ENCODE measurements at regions not wholly inside any gene's neighbourhood (a gene's known extent, or its start where the extent isn't known, plus 50 kb on each side); places are given as distances from the start of the nearest gene placed in this dataset.

DNA sequence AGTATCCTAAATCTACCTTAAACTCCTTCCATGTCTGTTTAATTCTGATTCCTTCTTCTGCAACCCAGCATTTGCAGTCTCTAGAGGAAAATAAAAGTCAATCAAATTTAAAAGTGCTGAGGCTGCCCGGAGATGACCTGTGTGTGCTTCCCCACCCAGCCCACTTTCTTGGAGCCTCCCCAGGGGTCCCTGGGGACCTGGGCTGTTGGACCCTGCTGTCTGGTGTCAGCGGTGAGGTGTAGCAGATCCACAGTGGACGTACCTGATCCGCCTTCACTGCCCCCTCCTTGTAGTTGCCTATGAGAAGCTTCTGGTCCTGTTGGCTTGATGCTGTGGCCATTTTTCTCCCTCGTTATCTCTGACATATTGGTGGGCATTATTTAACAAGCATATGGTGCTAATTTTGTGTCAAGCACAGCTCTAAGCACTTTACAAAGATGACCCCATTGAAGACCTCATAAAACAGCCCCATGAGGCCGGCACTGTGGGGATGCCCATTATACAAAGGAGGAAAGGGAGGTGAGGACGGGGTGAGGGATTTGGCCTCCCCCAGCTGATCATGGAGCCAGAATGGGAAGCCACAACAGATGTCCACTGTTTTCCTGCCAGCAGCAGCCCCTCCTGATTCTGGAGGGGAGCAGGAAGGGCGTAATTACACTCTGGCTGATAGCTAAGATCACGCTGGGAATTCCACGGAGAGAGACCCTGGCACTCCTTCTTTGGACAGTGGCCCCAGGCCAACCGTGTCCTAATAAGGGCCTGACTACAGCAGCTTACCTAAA, 628.2 kb downstream of the CDH26 start:
- H3K36me3 ChIP-seq: no peaks in the 10 kb centered on the region
- WGBS, 3 donors: 27 to 30% (median 30%) methylated on average over 11 of the region's 11 CpGs
- no peaks in the 10 kb centered on the region for H3K9me3 ChIP-seq
- TF ChIP-seq, protein P1, sequence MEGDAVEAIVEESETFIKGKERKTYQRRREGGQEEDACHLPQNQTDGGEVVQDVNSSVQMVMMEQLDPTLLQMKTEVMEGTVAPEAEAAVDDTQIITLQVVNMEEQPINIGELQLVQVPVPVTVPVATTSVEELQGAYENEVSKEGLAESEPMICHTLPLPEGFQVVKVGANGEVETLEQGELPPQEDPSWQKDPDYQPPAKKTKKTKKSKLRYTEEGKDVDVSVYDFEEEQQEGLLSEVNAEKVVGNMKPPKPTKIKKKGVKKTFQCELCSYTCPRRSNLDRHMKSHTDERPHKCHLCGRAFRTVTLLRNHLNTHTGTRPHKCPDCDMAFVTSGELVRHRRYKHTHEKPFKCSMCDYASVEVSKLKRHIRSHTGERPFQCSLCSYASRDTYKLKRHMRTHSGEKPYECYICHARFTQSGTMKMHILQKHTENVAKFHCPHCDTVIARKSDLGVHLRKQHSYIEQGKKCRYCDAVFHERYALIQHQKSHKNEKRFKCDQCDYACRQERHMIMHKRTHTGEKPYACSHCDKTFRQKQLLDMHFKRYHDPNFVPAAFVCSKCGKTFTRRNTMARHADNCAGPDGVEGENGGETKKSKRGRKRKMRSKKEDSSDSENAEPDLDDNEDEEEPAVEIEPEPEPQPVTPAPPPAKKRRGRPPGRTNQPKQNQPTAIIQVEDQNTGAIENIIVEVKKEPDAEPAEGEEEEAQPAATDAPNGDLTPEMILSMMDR (IDR thresholded peaks at IDR 0.05): no peak
- TF ChIP-seq EP300 (IDR thresholded peaks at IDR 0.05): no peak
- intact Hi-C loops (cut with DNase I): no loop called here
- H3K4me3 ChIP-seq: no peak overlapping the region
- H3K27me3 ChIP-seq: no peaks in the 10 kb centered on the region
- no peak overlapping the region for H3K27ac ChIP-seq
- no peak for DNase-seq
- no peaks in the 10 kb centered on the region for H3K4me1 ChIP-seq (ENCODE audit: insufficient read depth)

DNA sequence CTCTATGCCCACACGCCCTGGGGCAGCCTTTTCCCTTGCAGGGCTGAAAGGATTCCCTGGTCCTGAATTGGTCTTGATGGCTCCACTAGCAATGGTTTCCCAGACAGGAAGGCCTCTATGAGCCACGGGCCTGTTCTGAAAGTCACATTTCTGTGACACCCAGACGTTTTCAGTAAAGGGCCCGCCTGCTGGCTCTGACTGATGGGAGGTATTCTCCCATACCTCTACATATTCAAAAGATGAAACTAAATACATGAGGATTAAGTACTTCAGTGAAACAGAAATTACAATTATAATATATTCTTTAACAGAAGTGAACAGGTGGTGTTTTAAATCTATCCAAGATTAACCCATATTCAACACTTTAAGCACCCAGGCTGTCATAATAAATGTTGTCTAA, 629.8 kb downstream of the CDH26 start:
- Histone ChIP-seq H3K27ac (no peak overlapping the region), H3K9me3 (no peaks in the 10 kb centered on the region), H3K4me1 (ENCODE audit: insufficient read depth) (no peaks in the 10 kb centered on the region), H3K36me3 (no peaks in the 10 kb centered on the region), H3K4me3 (no peak overlapping the region), H3K27me3 (no peaks in the 10 kb centered on the region)
- intact Hi-C loops (cut with DNase I): no loop called here
- TF ChIP-seq POLR2A (IDR thresholded peaks at IDR 0.05) (no peak), EP300 (IDR thresholded peaks at IDR 0.05) (no peak)
- TF ChIP-seq, protein P1 (IDR thresholded peaks at IDR 0.05): no peak
- no peak for DNase-seq
- WGBS, 3 donors: 83 to 87% (median 86%) methylated on average over 4 of the region's 4 CpGs

DNA sequence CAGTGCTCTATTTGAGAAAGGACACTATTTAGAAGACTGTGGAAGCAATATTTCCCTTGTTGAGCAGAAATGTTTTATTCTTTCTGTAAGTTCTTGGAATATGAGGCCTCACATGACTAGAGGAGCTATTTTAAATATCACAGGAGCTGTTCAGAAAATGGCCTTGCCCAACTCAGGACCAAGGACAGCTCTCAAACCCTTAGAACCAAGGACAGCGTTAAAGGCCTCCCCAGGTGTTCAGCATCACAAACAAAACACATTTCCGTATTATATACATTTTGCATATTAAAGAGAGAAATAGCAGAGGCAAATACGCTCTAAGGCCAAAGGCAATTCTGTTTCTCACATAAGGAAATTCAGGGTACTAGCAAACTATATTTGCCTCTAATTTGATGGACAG, 631.4 kb downstream of the CDH26 start:
- Histone ChIP-seq H3K9me3 (no peaks in the 10 kb centered on the region), H3K27ac (no peak overlapping the region), H3K27me3 (no peaks in the 10 kb centered on the region), H3K36me3 (no peaks in the 10 kb centered on the region), H3K4me1 (ENCODE audit: insufficient read depth) (no peaks in the 10 kb centered on the region), H3K4me3 (no peak overlapping the region)
- WGBS, 3 donors: 7 to 20% (median 12%) methylated on average over 3 of the region's 3 CpGs
- intact Hi-C loops (cut with DNase I): no loop called here
- TF ChIP-seq, protein P1 (IDR thresholded peaks at IDR 0.05): no peak
- TF ChIP-seq POLR2A (IDR thresholded peaks at IDR 0.05) (no peak), EP300 (IDR thresholded peaks at IDR 0.05) (no peak)
- no peak for DNase-seq

DNA sequence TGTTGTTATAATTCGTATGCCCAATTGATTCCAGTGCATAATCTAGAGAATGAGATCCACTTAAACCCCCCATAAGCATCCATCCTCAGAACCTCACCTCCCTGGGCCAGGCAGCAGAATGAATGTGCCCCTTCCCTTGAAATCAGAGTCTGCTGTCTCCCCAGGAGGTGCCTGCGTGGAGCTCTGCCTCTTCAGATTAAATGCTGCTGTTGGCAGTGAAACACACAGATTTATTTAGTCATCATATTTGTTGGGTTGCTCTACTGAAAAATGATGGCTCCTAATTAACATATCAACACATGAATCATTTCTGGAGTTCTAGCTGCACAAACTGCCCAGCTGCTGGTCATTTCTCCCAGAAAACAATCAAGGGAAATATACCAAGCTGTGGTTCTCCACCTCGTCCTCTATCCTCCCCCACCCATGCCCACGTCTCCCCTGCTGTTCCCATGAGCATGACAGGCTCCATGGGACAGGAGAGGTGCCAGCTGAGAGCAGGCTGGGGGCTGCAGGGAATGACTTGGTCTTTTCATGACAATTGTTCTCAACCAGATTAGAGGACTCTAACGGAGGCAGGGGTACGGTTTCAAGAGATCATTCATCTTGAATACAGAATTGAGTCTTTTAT, 633.1 kb downstream of the CDH26 start:
- H3K27ac ChIP-seq: no peak overlapping the region
- intact Hi-C loops (cut with DNase I): no loop called here
- DNase-seq: no peak
- 66 to 74% (median 71%) methylated on average over 6 of the region's 6 CpGs for WGBS, 3 donors
- H3K4me3 ChIP-seq: no peak overlapping the region
- H3K27me3 ChIP-seq: no peaks in the 10 kb centered on the region
- no peaks in the 10 kb centered on the region for H3K9me3 ChIP-seq
- no peaks in the 10 kb centered on the region for H3K4me1 ChIP-seq (ENCODE audit: insufficient read depth)
- H3K36me3 ChIP-seq: no peaks in the 10 kb centered on the region
- no peak for TF ChIP-seq POLR2A (IDR thresholded peaks at IDR 0.05)
- TF ChIP-seq, protein P1 (IDR thresholded peaks at IDR 0.05): no peak
- TF ChIP-seq EP300 (IDR thresholded peaks at IDR 0.05): no peak
